ENCODE measurements at regions not wholly inside any gene's neighbourhood (a gene's known extent, or its start where the extent isn't known, plus 50 kb on each side); places are given as distances from the start of the nearest gene placed in this dataset.

DNA sequence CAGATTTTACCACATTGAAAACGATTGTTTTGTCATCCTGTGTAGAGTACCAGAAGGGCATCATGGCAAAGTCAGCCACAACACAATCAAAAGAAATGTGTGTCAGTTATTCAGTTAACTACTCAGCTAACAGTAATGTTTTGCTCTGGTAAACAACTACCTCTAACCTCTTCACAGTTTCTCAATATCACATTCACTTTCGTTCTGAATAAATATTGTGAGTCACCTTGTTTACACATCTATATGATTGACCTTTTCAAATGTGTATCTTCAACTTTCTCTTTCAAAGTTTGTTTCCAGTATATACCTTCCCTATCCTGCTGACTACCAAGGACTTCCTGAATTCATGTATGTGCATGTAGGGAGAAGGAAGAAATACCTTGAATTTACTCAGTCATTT lies 216.6 kb upstream of the UFL1 start:
- TF ChIP-seq, protein P1, sequence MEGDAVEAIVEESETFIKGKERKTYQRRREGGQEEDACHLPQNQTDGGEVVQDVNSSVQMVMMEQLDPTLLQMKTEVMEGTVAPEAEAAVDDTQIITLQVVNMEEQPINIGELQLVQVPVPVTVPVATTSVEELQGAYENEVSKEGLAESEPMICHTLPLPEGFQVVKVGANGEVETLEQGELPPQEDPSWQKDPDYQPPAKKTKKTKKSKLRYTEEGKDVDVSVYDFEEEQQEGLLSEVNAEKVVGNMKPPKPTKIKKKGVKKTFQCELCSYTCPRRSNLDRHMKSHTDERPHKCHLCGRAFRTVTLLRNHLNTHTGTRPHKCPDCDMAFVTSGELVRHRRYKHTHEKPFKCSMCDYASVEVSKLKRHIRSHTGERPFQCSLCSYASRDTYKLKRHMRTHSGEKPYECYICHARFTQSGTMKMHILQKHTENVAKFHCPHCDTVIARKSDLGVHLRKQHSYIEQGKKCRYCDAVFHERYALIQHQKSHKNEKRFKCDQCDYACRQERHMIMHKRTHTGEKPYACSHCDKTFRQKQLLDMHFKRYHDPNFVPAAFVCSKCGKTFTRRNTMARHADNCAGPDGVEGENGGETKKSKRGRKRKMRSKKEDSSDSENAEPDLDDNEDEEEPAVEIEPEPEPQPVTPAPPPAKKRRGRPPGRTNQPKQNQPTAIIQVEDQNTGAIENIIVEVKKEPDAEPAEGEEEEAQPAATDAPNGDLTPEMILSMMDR (IDR thresholded peaks at IDR 0.05; ENCODE audit: borderline replicate concordance, extremely low read depth, insufficient read depth), result no peak
- Histone ChIP-seq H3K9me3 (ENCODE audit: control insufficient read depth in 2 of 3, insufficient read depth in 1 of 3, low read length in 3 of 3) (peaks cover 0 to 3% (median 0%) of the 10 kb centered on the region in 3 donors), H3K27me3 (ENCODE audit: control insufficient read depth, insufficient read depth, low read length) (no peaks in the 10 kb centered on the region), H3K4me3 (ENCODE audit: low read length in 3 of 3) (no peak overlapping the region), H3K4me1 (ENCODE audit: control insufficient read depth in 2 of 3, insufficient read depth in 2 of 3, low read depth in 1 of 3, low read length in 3 of 3) (no peaks in the 10 kb centered on the region), H3K27ac (ENCODE audit: low read depth in 2 of 2, low read length in 2 of 2) (no peak overlapping the region), H3K9ac (ENCODE audit: low read length in 3 of 3) (no peak overlapping the region), H3K36me3 (ENCODE audit: control insufficient read depth in 2 of 3, insufficient read depth in 3 of 3, low read length in 3 of 3) (no peaks in the 10 kb centered on the region)
- FAIRE-seq (no peak), DNase-seq (no peak)
- intact Hi-C loops (cut with DNase I), result no loop called here

- Histone ChIP-seq H3K4me3 (ENCODE audit: low read length in 3 of 3) (no peak overlapping the region), H3K27ac (ENCODE audit: low read depth in 2 of 2, low read length in 2 of 2) (no peak overlapping the region), H3K9ac (ENCODE audit: low read length in 3 of 3) (no peak overlapping the region), H3K36me3 (ENCODE audit: control insufficient read depth in 2 of 3, insufficient read depth in 3 of 3, low read length in 3 of 3) (no peaks in the 10 kb centered on the region), H3K9me3 (ENCODE audit: control insufficient read depth in 2 of 3, insufficient read depth in 1 of 3, low read length in 3 of 3) (peaks cover 0 to 2% (median 0%) of the 10 kb centered on the region in 3 donors), H3K27me3 (ENCODE audit: control insufficient read depth, insufficient read depth, low read length) (no peaks in the 10 kb centered on the region), H3K4me1 (ENCODE audit: control insufficient read depth in 2 of 3, insufficient read depth in 2 of 3, low read depth in 1 of 3, low read length in 3 of 3) (no peaks in the 10 kb centered on the region)
- FAIRE-seq, result no peak
- no peak for DNase-seq
- TF ChIP-seq, protein P1 (IDR thresholded peaks at IDR 0.05; ENCODE audit: borderline replicate concordance, extremely low read depth, insufficient read depth), result no peak
- intact Hi-C loops (cut with DNase I), result no loop called here
These were observed 190.7 kb upstream of the UFL1 start for GRCh38 chr6:96330884-96331283.

DNA sequence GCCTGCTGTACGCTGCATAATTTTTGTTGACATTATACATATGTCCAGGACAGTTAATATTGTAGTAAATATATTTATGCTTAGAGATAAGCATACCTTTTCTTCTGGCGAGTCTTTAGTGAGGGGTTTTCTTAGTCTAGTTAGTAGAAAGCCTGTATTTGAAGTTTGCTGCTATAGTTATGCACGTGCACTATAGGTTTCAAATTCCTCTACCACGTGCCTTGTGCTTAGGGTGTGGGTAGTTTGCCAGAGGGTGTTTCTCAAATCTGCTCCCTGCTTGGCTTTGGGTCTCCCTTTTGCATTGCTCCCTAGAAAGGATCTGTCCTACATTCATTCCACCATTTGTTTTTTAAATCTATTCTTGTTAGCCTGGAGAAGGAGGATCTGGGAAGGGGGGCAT lies 181.4 kb upstream of the UFL1 start:
- H3K4me3 ChIP-seq (ENCODE audit: low read length in 3 of 3), result no peak overlapping the region
- no peaks in the 10 kb centered on the region for H3K9me3 ChIP-seq (ENCODE audit: control insufficient read depth in 2 of 3, insufficient read depth in 1 of 3, low read length in 3 of 3)
- FAIRE-seq (no peak), DNase-seq (no peak)
- no peaks in the 10 kb centered on the region for H3K27me3 ChIP-seq (ENCODE audit: control insufficient read depth, insufficient read depth, low read length)
- H3K36me3 ChIP-seq (ENCODE audit: control insufficient read depth in 2 of 3, insufficient read depth in 3 of 3, low read length in 3 of 3), result no peaks in the 10 kb centered on the region
- no peaks in the 10 kb centered on the region for H3K4me1 ChIP-seq (ENCODE audit: control insufficient read depth in 2 of 3, insufficient read depth in 2 of 3, low read depth in 1 of 3, low read length in 3 of 3)
- H3K9ac ChIP-seq (ENCODE audit: low read length in 3 of 3), result no peak overlapping the region
- intact Hi-C loops (cut with DNase I), result no loop called here
- no peak overlapping the region for H3K27ac ChIP-seq (ENCODE audit: low read depth in 2 of 2, low read length in 2 of 2)
- TF ChIP-seq, protein P1 (IDR thresholded peaks at IDR 0.05; ENCODE audit: borderline replicate concordance, extremely low read depth, insufficient read depth), result no peak

GRCh38 chr6:96345501-96345900 lies 176.1 kb upstream of the UFL1 start:
- intact Hi-C loops (cut with DNase I), result no loop called here
- TF ChIP-seq, protein P1 (IDR thresholded peaks at IDR 0.05; ENCODE audit: borderline replicate concordance, extremely low read depth, insufficient read depth), result no peak

More at GRCh38 chr6:96345501-96345900, 176.1 kb upstream of the UFL1 start:
- Histone ChIP-seq H3K4me1 (ENCODE audit: control insufficient read depth in 2 of 3, insufficient read depth in 2 of 3, low read depth in 1 of 3, low read length in 3 of 3) (no peaks in the 10 kb centered on the region), H3K4me3 (ENCODE audit: low read length in 3 of 3) (no peak overlapping the region), H3K27ac (ENCODE audit: low read depth in 2 of 2, low read length in 2 of 2) (no peak overlapping the region), H3K27me3 (ENCODE audit: control insufficient read depth, insufficient read depth, low read length) (no peaks in the 10 kb centered on the region), H3K9me3 (ENCODE audit: control insufficient read depth in 2 of 3, insufficient read depth in 1 of 3, low read length in 3 of 3) (no peaks in the 10 kb centered on the region), H3K36me3 (ENCODE audit: control insufficient read depth in 2 of 3, insufficient read depth in 3 of 3, low read length in 3 of 3) (no peaks in the 10 kb centered on the region), H3K9ac (ENCODE audit: low read length in 3 of 3) (no peak overlapping the region)
- no peak for FAIRE-seq
- DNase-seq, result no peak
